ELF-1 (cell line): ENCODE measurements at regions not wholly inside any gene's neighbourhood (a gene's known extent, or its start where the extent isn't known, plus 50 kb on each side); places are given as distances from the start of the nearest gene placed in this dataset.

Experiments used
- DNase-seq: peaks from one replicate; pipeline ENCODE4 v3.0.0-alpha.2; 2016; ENCODE audit warnings: low read depth, low spot score

DNA sequence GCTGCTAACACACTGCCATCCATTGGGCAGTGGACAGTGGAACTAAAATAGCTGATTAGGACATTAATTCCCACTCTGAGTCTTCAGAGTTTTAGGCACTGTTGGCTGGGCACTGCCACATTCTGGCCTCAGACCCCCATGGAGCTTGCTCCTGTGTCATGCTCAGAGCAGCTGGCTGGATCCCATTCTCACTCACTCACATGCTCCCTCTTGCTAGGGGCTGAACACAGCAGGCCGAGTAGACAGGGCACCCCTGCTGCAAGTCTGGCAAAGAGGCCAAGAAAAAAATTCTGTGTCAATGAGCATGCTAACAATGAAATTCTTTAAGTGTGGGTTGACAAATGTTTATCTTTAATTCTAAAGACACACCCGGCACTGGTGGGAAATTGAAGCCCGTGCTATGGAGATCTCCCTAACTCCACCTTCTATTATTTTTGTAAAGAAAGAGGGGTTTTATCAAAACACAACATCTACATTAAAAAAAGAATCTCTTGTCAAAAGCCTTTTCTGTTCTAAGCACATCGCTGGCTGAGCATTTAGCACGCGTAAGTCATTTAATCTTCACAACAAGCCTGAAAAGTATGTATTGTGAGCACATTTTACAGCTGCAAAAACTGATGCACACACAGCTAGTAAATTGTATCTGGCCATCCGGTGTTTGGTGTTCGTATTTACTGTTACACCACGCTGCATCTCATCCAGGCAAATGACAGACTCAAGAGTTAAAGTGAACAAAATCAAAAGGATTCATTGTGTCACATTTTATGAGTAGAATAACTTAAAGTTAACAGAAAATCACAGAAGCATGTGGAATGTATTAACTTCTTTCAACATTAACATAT is 362.1 kb downstream of the PLOD2 start:
- no peak for DNase-seq

DNA sequence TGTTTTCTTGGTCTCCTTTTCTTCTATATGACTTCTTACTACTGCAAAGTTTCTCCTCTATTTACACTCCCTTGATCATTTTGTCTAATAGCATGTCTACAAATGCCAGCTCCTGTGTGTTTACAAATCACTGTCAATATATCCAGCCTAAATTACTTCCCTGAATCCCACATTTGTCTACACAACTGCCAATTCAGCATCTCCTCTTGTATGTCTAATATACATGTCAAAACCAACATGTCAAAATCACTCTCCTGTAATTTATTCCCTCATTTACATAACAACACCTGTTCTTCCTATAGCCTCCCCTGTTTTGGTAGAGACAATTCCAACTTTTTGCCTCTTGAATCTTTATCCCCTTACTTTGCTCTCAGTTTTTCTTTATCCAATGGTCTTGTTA is 359.3 kb downstream of the PLOD2 start:
- no peak for DNase-seq

- DNase-seq: no peak
Measured at GRCh38 chr3:145807990-145808389, 353.0 kb downstream of the PLOD2 start.

DNA sequence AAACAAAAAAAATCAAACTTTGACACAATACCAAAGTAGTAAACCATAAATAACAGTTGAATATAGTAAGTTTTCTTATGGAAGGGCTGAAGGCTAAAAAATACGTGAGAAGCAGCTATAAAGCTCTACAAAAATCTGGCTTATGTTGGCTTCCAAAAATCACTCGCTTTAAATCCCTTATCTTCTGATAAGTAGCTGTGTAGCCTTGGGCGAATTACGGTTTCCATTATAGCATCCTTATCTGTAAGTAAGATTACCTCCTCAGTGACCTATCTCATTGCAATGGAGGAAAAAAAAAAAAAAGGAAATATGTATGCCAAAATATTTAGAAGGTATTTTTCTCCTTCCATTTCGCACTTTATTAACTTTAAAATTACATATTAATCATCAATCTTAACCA is 348.6 kb downstream of the PLOD2 start:
- DNase-seq: no peak

GRCh38 chr3:145815707-145816413 is 345.1 kb downstream of the PLOD2 start:
- DNase-seq: peak; percentile 77

- no peak for DNase-seq
Measured at GRCh38 chr3:145817870-145818483, 343.0 kb downstream of the PLOD2 start.

GRCh38 chr3:145820170-145820569 is 340.8 kb downstream of the PLOD2 start:
- no peak for DNase-seq

GRCh38 chr3:145842294-145842902 is 318.6 kb downstream of the PLOD2 start:
- no peak for DNase-seq

- DNase-seq: no peak
Measured at GRCh38 chr3:145843561-145843960, 317.4 kb downstream of the PLOD2 start.

DNA sequence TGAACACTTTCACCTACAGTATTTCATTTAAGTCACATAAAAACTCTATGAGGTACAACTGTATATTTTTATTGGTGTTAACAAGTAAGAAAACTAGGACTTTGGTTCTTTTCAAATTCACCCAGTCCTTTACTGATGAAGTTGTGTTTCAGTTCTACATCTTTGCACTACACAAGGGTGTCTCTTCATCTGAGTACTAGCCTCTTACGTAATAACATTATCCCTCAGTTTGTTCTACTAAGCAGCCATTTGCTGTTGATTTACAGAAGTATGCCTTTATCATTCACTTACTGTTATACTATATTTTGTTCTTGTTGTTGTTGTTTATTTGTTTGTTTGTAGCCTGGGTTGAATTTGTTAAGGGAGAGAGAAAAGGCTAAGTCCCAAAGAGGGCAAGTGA is 311.9 kb downstream of the PLOD2 start:
- no peak for DNase-seq

GRCh38 chr3:145854499-145854898 is 306.5 kb downstream of the PLOD2 start:
- DNase-seq: no peak

DNA sequence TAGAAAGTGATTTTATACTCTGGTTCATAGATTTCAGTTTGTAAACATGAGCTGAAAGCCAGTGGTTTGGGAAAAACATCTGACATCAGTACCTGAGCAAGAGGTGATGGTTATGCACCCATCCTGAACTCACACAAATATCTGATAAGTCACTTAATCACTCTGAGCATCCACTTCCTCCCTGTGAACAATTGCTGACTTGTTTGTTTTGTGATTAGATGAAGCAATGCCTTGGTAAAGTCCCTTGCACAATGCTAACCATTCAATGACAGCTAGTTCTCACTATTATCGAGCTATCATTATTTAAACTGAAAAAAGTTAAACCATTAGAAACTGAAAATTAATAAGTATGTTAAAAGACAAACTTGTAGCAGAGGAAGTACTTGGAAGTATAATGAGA is 303.0 kb downstream of the PLOD2 start:
- no peak for DNase-seq

DNA sequence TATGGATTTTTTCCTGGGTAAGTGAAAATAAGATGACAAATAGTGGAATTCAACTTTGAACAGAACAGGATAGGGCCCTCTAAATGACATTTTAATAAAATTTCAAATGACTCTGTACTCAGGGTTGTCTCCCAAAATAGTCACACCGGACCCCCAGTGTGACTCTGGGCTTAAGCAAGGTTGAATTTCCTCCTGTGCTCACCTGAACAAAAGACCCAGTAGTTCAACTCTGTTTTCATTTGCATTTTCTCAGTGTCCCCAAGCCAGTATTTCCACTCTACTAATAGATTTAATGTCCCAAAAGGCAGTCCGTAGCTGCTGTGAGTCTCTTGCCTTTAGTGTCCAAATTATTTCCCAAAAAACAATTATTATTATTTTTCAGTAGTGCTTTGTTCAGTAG is 296.6 kb downstream of the PLOD2 start:
- DNase-seq: peak; percentile 2

DNA sequence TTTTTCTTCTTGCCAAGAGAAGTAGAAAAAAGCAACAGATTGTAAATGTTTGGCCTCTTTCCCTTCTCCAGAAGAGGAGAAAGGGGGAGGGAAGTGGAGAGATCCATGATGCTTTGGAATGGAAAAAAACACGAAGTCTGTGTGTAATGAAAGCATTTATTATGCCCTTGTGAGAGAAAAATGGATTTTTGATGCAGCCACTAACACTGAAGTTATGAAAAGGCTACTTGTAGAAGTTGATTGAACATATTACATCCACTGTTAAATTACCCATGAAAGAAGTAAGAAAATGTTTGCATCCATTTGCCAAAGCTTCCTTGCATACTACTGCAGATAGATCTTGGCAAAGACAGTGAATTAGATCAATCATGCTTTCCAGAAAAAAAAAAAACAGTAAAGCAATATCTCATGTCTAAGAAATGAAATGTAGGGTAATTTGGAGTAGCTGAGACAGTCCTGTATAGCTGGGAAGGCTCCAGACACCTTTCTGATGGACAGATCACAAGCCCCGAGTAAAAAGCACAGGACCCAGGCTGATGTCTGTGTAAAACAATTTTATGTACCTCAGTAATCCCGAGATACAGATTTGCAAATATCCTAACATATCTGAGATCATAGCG is 295.5 kb downstream of the PLOD2 start:
- no peak for DNase-seq

- DNase-seq: no peak
Measured at GRCh38 chr3:145869958-145870357, 291.0 kb downstream of the PLOD2 start.

GRCh38 chr3:145882436-145882835 is 278.5 kb downstream of the PLOD2 start:
- no peak for DNase-seq

DNA sequence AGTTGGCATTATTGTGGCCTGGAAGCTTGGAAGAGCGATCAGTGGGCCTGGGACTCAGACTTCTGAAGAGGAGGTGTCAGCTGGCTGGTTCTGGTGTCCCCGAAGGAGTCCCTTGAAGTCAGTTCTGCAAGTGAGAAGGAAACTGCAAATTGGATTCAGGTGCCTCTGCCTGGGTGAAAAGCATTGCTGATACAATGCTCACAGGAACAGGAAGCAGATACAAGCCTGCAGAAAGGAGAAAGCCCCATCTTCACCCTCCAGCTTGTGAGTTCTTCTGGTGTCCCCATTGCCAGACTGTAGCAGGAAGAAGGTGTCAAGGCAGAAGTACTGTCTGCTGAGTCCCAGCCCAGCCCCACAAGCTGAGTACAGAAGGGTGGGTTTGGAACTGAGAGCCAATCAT is 271.3 kb downstream of the PLOD2 start:
- DNase-seq: no peak

DNA sequence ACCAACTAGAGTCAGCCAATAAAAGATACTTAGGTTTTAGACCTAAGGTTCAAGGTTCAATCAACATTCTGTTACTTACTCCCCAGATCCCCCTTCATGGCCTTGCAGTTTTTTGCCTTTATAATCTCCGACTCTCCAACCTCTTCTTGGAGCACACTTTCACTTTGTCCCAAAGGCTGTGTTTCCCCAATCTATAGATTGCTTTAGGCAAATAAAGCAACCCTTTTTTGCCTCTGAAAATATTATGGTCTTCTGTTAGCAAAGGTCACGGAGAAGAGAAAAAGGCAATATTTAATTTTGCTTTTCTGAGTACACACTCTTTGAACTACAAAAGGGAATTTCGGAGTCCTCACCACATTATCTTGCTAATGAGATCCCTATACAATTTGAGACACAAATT is 268.1 kb downstream of the PLOD2 start:
- DNase-seq: no peak

- no peak for DNase-seq
Measured at GRCh38 chr3:145893331-145893730, 267.7 kb downstream of the PLOD2 start.

GRCh38 chr3:145898487-145898886 is 262.5 kb downstream of the PLOD2 start:
- DNase-seq: no peak

- DNase-seq: no peak
Measured at GRCh38 chr3:145899241-145899640, 261.7 kb downstream of the PLOD2 start.
